ENCODE measurements at regions not wholly inside any gene's neighbourhood (a gene's known extent, or its start where the extent isn't known, plus 50 kb on each side); places are given as distances from the start of the nearest gene placed in this dataset.

DNA sequence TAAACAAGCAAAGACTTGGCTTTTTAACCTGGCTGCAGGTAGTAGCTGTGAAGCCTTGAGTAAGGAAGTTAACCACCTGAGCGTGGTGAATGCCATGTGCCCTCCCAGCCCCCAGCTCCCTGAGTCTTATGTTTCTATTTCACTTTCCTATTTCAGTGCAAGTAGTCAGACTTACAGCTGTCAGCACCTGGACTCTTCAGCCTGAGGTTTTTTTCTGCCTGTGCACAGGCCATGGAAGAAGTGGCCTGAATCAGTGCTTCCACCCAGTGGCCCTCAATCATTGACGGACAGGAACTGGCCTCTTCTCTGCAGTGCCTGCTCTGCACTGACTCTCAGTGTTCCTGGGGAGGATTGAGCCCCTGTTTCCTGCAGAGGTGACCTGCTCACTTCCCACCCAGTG is 796.4 kb downstream of the MED13L start:
- intact Hi-C loops (cut with micrococcal nuclease), result no loop called here
- H3K4me3 Mint-ChIP-seq, result no peak overlapping the region
- H3K27me3 Mint-ChIP-seq, result no peaks in the 10 kb centered on the region
- H3K27ac Mint-ChIP-seq, result no peak overlapping the region
- CTCF ChIA-PET, result no interaction called here
- DNase-seq, result no peak
- no peaks in the 10 kb centered on the region for H3K4me1 Mint-ChIP-seq (ENCODE audit: low read depth)
- POLR2A ChIA-PET, result no interaction called here
- H3K36me3 Mint-ChIP-seq, result no peaks in the 10 kb centered on the region
- peaks cover 8% of the 10 kb centered on the region for H3K9me3 Mint-ChIP-seq

DNA sequence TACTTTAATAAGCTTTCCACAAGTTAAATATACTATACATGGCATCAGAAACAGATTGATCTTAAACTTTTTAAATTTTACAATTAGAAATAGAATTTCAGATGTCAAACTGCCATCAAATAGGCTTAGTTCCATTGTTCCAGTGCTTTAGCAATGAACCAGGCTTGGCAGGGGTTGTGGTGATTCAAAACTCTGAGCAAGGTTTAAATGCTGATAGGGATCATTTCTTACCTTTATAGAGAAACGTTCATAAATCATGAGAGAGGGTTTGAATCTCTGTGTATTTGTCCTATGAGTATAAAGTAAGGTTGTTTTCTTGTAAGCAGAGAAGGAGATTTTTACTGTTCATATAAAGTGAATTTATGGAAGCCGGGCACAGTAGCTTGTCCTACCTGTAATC is 794.5 kb upstream of the TBX3 start:
- intact Hi-C loops (cut with micrococcal nuclease), result no loop called here
- no peaks in the 10 kb centered on the region for H3K36me3 Mint-ChIP-seq

DNA sequence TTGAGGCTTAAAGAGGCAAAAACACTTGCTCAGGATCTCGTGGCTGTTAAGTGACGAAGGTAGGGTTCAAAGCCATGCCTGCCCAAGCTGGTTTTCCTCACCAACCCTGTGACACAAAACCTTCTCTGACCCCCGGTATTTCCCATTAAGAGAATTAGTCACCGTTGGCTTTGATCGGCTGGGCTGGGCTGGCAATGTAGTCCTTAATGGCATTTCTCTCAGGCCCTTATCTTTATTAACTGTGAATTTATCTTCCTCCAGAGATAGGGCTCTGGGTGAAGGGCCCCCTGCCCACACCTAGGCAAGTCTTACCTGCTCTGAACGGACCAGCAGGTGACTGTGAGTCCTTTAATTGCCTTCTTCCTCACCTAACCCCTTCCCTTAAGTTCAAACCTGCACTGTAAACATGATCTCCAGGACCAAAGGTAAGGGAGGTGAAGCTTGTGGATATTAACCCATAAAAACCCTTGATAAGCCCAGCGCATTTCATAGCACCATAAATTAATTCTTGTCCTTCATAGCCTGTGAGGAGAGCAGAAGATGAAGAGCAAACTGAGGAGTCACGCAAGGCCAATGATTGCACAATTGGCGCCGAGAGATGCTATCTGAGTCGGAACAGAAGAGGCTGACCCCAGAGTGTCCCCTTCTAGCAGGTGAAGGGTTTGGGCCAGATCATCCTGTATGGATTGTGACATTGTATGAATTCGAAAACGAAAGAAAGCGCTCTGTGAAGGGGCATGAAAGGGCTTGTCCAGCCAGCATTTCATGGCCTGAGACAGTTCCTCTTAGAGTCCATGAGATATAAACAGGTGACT is 790.8 kb upstream of the TBX3 start:
- DNase-seq, result no peak
- no peak overlapping the region for H3K4me3 Mint-ChIP-seq
- no peak overlapping the region for H3K27ac Mint-ChIP-seq
- POLR2A ChIA-PET, result no interaction called here
- H3K36me3 Mint-ChIP-seq, result no peaks in the 10 kb centered on the region
- intact Hi-C loops (cut with micrococcal nuclease), result no loop called here
- CTCF ChIA-PET, result no interaction called here
- H3K4me1 Mint-ChIP-seq (ENCODE audit: low read depth), result no peaks in the 10 kb centered on the region
- H3K27me3 Mint-ChIP-seq, result no peaks in the 10 kb centered on the region
- H3K9me3 Mint-ChIP-seq, result peaks cover 1% of the 10 kb centered on the region

More for the DNA sequence above, 794.5 kb upstream of the TBX3 start:
- DNase-seq, result no peak
- H3K4me3 Mint-ChIP-seq, result no peak overlapping the region
- H3K27ac Mint-ChIP-seq, result no peak overlapping the region
- POLR2A ChIA-PET, result no interaction called here
- H3K27me3 Mint-ChIP-seq, result no peaks in the 10 kb centered on the region
- no peaks in the 10 kb centered on the region for H3K4me1 Mint-ChIP-seq (ENCODE audit: low read depth)
- CTCF ChIA-PET, result no interaction called here
- peaks cover 3% of the 10 kb centered on the region for H3K9me3 Mint-ChIP-seq

DNA sequence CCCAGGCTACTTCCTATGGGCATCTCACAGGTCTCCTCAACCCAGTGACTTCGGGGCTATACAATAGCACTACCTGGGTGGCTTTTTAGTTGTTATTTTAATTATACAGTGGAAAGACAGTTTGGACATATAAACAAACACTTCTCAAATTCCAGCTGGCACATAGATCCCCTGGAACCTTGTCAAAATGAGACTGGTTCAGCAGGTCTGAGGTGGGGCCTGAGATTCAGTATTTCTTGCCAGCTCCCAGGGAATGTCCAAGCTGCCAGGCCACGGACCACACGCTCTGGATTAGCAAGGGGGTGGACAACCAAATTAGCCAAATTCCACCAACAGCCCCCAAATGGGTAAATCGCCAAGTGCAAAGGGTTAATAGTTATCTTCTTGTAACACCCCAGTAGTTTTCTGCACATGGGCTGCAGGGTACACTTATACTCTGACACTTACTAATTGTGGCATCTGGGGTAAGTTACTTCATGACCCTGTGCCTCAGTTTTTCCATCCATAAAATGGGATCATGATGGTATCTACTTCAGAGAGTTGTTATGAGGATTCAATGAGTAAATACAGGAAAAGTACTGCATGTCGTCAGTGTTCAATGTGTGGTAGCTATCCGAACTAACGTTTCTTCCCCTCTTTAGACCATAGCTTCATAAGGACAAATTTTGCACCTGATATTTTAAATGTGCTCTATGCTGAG is 789.4 kb upstream of the TBX3 start:
- Mint-ChIP-seq H3K27ac (no peak overlapping the region), H3K36me3 (no peaks in the 10 kb centered on the region), H3K4me3 (no peak overlapping the region), H3K9me3 (peaks cover 3% of the 10 kb centered on the region), H3K4me1 (ENCODE audit: low read depth) (no peaks in the 10 kb centered on the region), H3K27me3 (no peaks in the 10 kb centered on the region)
- DNase-seq, result no peak
- CTCF ChIA-PET, result no interaction called here
- intact Hi-C loops (cut with micrococcal nuclease), result no loop called here
- POLR2A ChIA-PET, result no interaction called here

- H3K27me3 Mint-ChIP-seq, result no peaks in the 10 kb centered on the region
- ChIA-PET POLR2A (no interaction called here), CTCF (no interaction called here)
- no peak overlapping the region for H3K27ac Mint-ChIP-seq
- no peak for DNase-seq
- peaks cover 3% of the 10 kb centered on the region for H3K9me3 Mint-ChIP-seq
- no peak overlapping the region for H3K4me3 Mint-ChIP-seq
- H3K36me3 Mint-ChIP-seq, result no peaks in the 10 kb centered on the region
- intact Hi-C loops (cut with micrococcal nuclease), result no loop called here
- no peaks in the 10 kb centered on the region for H3K4me1 Mint-ChIP-seq (ENCODE audit: low read depth)
Observed at GRCh38 chr12:115472852-115473251, 788.9 kb upstream of the TBX3 start.

GRCh38 chr12:115470977-115471376 is 787.0 kb upstream of the TBX3 start:
- Mint-ChIP-seq H3K4me3 (no peak overlapping the region), H3K36me3 (no peaks in the 10 kb centered on the region), H3K4me1 (ENCODE audit: low read depth) (no peaks in the 10 kb centered on the region), H3K27ac (no peak overlapping the region), H3K27me3 (no peaks in the 10 kb centered on the region), H3K9me3 (peaks cover 3% of the 10 kb centered on the region)
- ChIA-PET CTCF (no interaction called here), POLR2A (no interaction called here)
- intact Hi-C loops (cut with micrococcal nuclease), result no loop called here
- no peak for DNase-seq

- no peak for DNase-seq
- Mint-ChIP-seq H3K27me3 (no peaks in the 10 kb centered on the region), H3K27ac (no peak overlapping the region), H3K36me3 (no peaks in the 10 kb centered on the region), H3K9me3 (peaks cover 3% of the 10 kb centered on the region), H3K4me1 (ENCODE audit: low read depth) (no peaks in the 10 kb centered on the region), H3K4me3 (no peak overlapping the region)
- ChIA-PET CTCF (no interaction called here), POLR2A (no interaction called here)
- intact Hi-C loops (cut with micrococcal nuclease), result no loop called here
Observed at GRCh38 chr12:115470526-115470925, 786.6 kb upstream of the TBX3 start.

GRCh38 chr12:115468087-115468510 is 784.1 kb upstream of the TBX3 start:
- no peak overlapping the region for H3K4me3 Mint-ChIP-seq
- intact Hi-C loops (cut with micrococcal nuclease), result no loop called here
- no peaks in the 10 kb centered on the region for H3K4me1 Mint-ChIP-seq (ENCODE audit: low read depth)
- CTCF ChIA-PET, result no interaction called here
- no peak overlapping the region for H3K27ac Mint-ChIP-seq
- no peaks in the 10 kb centered on the region for H3K27me3 Mint-ChIP-seq
- H3K36me3 Mint-ChIP-seq, result no peaks in the 10 kb centered on the region
- DNase-seq, result no peak
- POLR2A ChIA-PET, result no interaction called here
- peaks cover 3% of the 10 kb centered on the region for H3K9me3 Mint-ChIP-seq

DNA sequence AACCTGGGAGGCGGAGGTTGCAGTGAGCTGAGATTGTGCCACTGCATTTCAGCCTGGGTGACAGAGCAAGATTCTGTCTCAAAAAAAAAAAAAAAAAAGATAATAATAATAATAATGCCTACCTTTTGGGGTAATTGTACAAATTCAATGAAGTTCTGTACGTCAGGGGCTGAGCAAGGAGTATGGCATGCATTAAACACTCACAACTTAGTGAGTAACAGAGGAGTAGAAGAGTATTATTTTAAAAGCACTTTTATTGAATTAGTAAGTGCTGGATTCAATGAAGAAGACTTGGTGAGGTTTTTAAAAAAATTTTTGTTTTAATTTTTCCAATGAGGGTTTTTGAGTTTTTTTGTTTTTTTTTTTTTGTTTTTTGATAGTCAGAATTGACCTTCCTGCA is 783.6 kb upstream of the TBX3 start:
- peaks cover 3% of the 10 kb centered on the region for H3K9me3 Mint-ChIP-seq
- no peak for DNase-seq
- H3K27me3 Mint-ChIP-seq, result no peaks in the 10 kb centered on the region
- no peaks in the 10 kb centered on the region for H3K36me3 Mint-ChIP-seq
- POLR2A ChIA-PET, result no interaction called here
- H3K4me1 Mint-ChIP-seq (ENCODE audit: low read depth), result no peaks in the 10 kb centered on the region
- H3K27ac Mint-ChIP-seq, result no peak overlapping the region
- intact Hi-C loops (cut with micrococcal nuclease), result no loop called here
- H3K4me3 Mint-ChIP-seq, result no peak overlapping the region
- CTCF ChIA-PET, result no interaction called here

DNA sequence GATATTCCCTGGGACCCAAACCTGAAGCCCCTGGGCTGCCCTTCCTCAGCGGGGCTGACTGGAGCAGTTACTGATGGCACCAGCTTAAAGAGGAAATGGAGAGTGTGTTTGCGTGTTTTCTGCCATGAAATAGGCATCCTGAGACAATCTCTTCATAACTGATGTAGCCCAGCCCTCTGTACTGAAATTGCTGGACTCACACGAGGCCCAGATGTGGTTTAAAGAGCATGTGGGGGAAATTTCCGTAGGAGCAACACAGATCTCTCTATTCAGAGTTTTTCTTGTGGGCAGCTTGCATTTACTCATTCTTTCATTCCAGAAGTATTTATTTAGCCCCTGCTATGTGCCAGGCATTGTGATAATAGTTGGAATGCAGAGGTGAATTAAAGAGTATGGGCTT is 782.1 kb upstream of the TBX3 start:
- DNase-seq, result no peak
- intact Hi-C loops (cut with micrococcal nuclease), result no loop called here
- no peaks in the 10 kb centered on the region for H3K36me3 Mint-ChIP-seq
- H3K27me3 Mint-ChIP-seq, result no peaks in the 10 kb centered on the region
- H3K27ac Mint-ChIP-seq, result no peak overlapping the region
- no peak overlapping the region for H3K4me3 Mint-ChIP-seq
- ChIA-PET CTCF (no interaction called here), POLR2A (no interaction called here)
- H3K4me1 Mint-ChIP-seq (ENCODE audit: low read depth), result no peaks in the 10 kb centered on the region
- H3K9me3 Mint-ChIP-seq, result peaks cover 8% of the 10 kb centered on the region

DNA sequence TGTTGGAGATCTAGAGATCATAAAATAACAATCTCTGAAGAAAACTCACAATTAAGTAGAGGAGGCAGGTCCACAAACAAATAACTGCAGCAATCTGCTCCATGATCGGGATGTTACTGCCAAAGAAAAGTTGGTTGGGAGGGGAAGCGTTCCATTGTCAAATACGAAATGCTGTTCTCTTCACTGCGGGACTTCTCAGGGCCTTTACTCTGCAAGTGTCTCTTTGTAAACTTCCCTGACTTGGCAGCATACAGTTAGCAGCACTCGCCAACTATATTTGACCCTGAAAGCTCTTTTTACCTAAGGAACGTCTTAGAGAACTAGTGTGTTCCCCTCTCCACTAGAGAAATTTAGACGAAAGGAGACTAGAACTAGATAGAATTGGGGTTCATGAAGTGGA is 780.7 kb upstream of the TBX3 start:
- no peak overlapping the region for H3K4me3 Mint-ChIP-seq
- CTCF ChIA-PET, result no interaction called here
- no peaks in the 10 kb centered on the region for H3K4me1 Mint-ChIP-seq (ENCODE audit: low read depth)
- H3K27ac Mint-ChIP-seq, result no peak overlapping the region
- DNase-seq, result no peak
- H3K9me3 Mint-ChIP-seq, result peaks cover 9% of the 10 kb centered on the region
- POLR2A ChIA-PET, result no interaction called here
- H3K27me3 Mint-ChIP-seq, result no peaks in the 10 kb centered on the region
- no peaks in the 10 kb centered on the region for H3K36me3 Mint-ChIP-seq
- intact Hi-C loops (cut with micrococcal nuclease), result no loop called here

DNA sequence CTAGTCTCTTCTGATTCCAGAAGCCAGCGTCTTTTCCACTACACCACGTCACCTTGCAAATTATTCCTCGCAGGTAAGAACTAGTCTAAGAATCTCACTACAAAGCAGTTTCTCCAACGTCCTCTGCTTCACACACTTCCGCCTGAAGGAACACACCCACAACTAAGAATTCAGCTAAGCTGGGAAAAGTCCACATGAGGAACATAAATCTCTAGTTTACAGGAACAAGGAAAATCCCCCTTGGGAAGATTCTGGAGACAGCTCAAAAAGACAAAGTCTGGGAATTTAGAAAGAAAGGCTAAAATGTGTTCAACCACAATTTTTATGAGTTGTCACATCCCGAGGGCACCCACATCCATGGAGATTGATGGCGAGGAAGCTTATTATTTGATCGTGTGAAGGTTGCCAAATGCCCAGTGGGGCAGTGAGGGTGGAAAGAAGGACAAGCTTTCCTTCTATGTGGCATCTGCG is 780.2 kb upstream of the TBX3 start:
- no peaks in the 10 kb centered on the region for H3K36me3 Mint-ChIP-seq
- no peaks in the 10 kb centered on the region for H3K27me3 Mint-ChIP-seq
- POLR2A ChIA-PET, result no interaction called here
- H3K9me3 Mint-ChIP-seq, result peaks cover 10% of the 10 kb centered on the region
- no peak for DNase-seq
- H3K4me1 Mint-ChIP-seq (ENCODE audit: low read depth), result no peaks in the 10 kb centered on the region
- CTCF ChIA-PET, result no interaction called here
- no peak overlapping the region for H3K27ac Mint-ChIP-seq
- intact Hi-C loops (cut with micrococcal nuclease), result no loop called here
- no peak overlapping the region for H3K4me3 Mint-ChIP-seq

- DNase-seq, result no peak
- intact Hi-C loops (cut with micrococcal nuclease), result no loop called here
- H3K27me3 Mint-ChIP-seq, result no peaks in the 10 kb centered on the region
- H3K27ac Mint-ChIP-seq, result no peak overlapping the region
- ChIA-PET POLR2A (no interaction called here), CTCF (no interaction called here)
- H3K4me1 Mint-ChIP-seq (ENCODE audit: low read depth), result no peaks in the 10 kb centered on the region
- H3K9me3 Mint-ChIP-seq, result peaks cover 26% of the 10 kb centered on the region
- H3K36me3 Mint-ChIP-seq, result no peaks in the 10 kb centered on the region
- H3K4me3 Mint-ChIP-seq, result no peak overlapping the region
Observed at GRCh38 chr12:115461401-115461800, 777.4 kb upstream of the TBX3 start.
